ENCODE measurements at regions not wholly inside any gene's neighbourhood (a gene's known extent, or its start where the extent isn't known, plus 50 kb on each side); places are given as distances from the start of the nearest gene placed in this dataset.

DNA sequence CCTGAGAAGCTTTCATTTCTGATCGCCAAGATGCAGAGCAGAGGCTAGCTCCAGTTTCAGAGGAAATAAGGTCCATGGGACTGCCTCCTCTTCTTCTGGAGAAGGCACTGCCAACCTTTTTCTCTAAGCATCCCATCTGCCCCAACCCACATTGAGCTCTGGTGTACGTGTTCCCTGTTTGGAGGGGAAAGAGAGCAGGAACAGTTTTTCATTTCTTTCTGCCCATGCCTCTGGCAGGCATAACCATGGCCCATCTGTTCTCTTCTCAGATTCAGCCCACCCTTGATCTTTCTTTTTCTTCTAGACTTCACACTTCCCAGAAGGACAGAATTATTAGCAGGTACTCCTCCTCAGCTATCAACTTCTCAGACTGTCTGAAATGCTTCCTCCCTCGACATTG, 1110.3 kb upstream of the KLHL29 start:
- peak; percentile 28 for DNase-seq

DNA sequence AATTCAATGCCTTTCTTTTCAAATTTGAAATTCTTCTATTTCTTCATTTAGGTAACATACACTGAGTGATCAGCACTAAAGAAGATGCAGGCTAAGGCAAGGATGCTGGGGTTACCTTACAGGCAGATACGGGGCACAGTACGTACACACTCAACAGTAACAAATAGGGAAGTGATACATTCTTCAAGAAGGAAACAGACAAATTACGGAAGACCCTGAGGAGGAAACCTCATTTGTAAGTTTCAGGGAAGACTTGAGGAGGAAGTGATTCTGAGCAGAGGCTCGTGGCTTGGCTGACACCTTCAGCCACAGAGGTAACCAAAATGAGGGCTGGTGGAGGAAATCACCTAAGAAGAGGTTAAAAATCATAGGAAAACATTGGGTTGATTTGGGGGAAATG, 1108.3 kb upstream of the KLHL29 start:
- no peak for DNase-seq

DNA sequence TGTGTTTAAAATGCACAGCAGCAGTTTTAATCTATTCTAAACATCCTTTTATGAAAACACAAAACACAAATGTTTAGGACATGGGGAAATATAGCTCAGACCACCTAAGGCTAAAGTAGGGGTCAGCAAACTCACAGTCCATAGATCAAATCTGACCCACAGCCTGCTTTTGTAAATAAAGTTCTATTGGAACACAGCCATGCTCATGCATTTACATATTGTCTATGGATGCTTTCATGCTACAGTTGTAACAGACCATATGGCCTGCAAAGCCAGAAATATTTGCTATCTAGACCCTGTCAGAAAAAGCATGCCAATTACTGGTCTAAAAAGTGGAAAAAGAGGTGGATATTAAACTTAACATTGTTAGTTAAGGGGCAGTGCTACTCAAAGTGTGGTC, 1105.4 kb upstream of the KLHL29 start:
- no peak for DNase-seq

DNA sequence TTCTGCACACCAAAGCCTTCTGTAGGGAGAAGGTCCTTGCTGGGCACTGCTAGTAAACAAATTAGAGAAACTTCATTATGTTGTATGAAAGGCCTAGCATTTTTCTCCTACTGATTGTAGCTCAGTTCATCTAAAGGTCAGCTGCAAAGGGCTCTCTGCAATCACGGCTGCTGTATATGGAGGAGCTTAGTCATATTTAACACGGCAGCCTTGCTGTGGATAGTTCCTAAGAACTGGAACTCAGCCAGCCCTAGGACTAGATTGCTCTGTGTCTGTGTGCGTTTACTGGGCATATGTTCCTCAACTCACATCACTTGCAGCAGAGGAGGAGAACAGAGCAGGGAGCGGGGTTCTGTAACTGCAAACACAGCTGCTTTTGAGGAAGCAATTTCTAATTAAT, 1103.9 kb upstream of the KLHL29 start:
- DNase-seq: peak; percentile 18

DNA sequence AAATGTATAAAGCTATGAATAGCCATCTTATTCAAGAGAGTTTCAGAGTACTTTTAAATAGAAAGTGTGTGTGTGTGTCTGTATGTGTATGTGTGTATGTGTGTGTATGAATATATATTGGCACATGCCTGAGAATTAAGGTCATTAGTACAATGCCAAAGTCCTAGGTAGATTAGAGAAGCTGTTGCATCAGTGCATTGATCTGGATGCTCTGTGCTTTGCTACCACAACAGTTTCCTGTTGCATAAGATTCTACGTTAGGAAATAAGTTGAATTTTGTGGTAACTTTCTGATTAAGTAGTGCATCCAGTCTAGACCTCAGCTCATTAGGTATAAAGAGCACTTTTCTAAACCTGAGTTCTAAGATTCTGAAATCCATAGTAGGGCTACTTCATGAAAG, 1102.8 kb upstream of the KLHL29 start:
- DNase-seq: no peak

DNA sequence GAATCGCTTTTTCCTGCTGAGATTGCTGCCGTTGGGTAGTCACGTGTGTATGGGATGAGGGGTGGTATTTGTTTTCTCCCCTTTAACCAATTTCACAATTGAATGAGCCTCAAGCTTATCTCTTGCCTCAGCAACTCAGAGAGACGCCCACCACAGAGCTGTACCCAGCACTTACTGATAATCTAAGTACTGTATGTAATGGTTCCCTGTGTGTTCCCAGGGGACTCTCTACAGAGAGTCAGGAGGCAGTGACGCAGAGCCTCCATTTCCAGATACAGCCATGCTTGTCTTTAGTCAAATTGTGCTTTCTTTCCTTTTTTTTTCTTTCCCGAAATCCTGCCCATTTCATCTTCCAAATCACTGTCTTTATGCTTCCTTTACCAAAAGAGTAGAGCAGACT, 1102.1 kb upstream of the KLHL29 start:
- DNase-seq: no peak

DNA sequence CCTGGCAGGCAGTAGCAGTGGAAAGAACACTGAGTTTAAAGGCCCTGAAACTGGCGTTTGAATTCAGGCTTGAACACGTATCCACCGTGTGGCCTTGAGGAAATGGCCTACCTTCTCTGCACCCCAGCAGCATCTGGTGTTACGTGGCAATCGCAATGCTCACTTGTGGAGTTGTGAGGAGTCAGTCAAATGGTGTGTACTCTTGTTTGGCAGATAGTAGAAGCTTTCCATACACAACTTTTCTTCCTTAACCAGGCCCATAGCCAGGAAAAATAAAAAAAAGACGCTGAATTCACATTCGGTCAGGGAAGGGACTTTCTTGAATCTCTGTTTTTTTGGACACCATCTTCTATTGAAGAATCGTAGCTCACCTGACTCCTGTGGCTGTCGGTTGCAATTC, 1101.5 kb upstream of the KLHL29 start:
- DNase-seq: no peak

DNA sequence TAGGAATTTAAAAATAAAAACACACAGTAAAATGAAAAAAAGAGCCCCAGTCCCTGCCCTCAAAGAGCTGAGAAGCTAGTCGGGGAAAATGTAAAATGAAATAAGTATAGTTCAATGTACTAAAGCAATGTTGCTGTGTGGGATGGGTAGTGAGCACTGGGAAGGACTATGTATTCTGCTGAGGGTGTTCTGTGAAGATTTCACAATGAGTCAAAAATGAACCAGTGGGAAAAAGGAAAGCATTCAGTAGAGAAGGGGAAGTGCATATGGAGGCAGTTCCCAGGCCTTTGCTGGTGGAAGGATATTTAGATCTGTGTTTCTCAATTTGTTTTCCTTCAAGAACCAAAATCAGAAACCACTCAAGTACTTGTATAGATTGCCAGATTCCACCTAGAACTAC, 1094.7 kb upstream of the KLHL29 start:
- DNase-seq: no peak

DNA sequence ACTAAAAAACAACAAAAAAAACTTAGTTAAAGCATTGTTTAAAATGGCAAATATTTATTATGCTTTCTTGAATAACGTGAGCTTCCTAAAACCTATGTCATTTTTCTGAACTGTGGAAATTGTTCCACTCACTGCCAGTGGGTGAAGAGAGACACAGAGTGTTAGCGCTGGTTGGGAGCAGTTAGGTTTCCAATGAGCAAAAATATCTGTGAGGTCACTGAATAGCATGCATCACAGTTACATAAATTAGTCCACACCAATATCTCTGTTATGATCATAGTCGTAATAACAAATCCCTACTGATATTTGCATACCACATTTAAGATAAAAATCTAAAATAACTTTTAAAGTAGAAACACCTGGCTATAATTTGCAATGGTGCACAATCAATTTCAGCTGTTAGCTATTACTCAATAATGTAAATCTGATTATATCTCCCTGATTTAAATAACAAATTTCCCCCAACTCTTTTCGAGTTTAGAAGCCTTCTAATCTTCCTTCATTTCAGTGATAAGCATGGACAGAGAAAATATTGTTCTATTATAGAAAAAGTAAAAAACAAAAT, 1094.0 kb upstream of the KLHL29 start:
- no peak for DNase-seq

DNA sequence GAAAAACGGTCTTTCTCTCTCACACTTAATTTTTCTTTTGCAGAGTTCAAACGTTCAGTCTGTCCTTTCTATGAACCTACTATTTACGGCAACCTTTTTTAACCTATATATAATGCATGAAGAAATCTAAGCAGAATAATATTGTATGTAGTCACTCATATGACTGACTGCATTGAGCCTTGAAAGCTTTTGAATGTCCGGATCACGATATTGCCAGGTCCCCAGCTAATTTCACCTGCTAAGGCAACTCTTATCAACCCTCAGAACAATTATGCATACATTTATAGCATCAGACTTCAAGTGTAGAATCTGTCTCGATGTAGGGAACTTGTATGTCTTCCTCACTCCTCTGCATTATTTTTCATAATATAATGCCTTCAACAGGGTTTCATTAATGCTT, 1083.8 kb upstream of the KLHL29 start:
- no peak for DNase-seq

DNA sequence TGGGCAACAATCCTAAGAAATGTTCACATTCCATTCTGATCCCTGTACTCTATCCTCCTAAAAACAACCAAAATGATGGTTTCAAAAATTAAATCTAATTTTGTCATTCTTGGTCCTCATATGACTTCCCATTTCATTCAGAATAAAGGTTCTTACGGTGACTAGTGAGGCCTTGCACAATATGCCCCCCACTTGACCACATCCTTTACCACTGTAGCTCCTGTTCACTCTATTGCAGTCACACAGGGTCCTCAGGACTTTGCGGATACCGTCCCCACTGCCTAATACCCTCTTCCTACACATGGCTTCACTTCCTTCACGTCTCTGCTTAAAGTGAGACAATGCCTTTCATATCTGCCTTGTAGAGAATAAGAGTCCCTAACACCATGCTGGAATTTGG, 1058.7 kb upstream of the KLHL29 start:
- no peak for DNase-seq

DNA sequence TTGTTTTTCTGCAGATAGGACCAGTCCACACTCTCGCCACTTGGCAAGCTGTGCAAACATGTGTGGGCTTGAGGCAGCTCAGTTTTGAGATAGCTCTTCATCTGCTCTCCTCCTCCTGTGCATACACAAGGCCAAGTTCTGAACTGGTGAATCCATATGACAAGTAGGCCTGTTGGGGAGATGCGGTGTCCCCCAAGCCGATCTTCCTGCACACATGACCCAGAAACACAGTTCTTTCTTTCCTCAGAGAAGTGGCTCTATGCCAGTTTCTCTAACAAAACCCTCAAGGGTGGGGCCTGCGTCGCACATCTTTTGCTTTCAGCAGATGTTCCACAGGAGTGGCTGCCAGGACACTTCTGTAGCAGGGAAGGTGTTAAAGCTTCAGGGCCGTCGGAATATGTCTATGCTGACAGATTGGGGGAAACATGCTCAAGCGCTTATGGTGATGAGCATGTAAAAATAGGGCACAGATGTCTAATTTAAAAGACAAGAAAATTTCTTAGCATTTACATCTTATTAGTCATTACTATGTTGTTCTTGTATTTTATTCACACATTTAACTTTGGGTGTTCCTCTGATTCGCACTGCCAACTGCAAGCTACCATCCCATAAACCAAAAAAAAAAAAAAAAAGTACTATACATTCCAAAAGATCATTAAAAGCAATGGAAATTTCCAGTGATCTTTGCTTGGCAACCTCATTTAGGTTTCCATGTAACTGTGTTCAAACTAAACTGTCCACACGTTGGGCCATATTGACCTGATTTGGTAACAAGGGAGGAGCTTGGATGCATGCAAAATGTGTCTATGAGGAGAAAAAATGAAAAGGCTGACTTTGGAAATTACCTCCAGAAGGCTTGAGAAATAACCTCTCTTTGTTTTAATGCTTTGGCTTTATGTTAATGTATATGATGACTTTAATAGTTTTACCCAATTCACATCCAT, 1055.5 kb upstream of the KLHL29 start:
- peak; percentile 53 for DNase-seq

DNA sequence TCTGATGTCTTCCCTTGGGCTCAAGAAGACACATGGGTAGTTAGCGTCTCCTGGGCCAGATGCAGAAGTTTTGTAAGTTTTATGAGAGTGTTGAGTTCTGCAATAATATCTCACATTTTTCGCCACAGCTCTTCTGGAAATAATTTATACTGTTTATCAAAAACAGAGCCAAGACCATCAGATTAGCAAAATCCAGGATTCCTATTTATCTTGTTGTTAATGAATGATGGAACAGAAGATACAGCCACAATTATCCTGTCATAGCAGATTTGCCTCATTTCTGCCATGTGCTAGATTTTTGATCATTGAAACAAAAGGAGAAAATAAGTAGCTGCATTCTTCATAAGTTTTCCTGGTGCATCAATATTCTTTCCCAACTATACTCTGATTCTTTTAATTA, 1048.6 kb upstream of the KLHL29 start:
- DNase-seq: no peak

DNA sequence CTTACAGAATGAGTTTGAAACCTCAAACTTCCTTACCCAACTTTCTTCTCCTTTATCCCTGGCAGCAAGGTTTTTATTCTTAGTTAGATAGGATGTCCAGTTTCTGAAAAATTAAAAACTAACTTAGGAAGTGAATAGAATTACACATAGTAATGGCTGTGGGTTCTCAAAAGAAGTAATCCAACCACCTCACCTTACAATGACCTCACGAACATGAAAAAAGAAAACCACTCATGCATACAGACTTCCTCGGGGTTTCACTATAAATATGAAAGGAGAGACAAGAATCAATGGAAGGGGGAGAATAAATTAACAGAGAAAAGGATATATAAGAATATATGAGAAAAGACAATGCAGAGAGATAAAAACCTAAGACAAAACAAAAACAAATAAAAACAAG, 1044.3 kb upstream of the KLHL29 start:
- DNase-seq: no peak

DNA sequence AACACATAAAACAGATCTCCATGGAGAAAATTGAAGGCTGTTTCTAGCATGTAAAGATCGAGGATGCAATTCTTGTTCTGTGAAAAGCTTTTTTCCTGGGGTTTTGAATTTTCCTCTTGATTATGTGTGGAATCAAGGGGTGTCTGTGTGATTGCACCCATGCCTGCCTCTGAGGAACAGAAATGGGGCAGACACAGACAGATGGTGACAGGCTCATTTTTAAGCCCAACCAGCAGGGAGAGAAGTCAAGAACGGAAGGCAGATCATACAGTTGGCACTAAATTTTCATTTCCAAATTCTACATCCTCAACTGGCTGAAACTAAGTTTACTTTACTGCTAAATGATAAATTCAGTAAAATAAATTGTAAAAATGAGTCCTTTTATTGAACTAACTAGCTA, 1037.7 kb upstream of the KLHL29 start:
- no peak for DNase-seq

DNA sequence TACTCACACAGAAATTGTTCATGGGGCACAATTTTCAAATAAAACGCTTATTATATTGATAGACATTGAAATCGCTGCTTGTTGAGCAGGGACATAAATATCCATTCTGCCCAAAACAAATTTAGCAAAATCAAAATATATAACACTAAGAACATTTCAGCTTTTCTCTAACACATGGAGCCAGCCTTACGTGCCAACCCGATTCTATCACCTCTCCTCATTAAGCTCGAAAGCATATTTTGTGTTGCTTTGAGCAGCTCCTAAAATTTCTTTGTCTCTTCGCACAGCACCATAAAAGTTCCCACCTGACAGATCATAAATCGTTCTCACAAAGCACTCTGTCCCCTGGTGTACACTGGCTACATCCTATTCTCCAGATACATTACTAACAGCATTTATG, 1034.4 kb upstream of the KLHL29 start:
- no peak for DNase-seq

DNA sequence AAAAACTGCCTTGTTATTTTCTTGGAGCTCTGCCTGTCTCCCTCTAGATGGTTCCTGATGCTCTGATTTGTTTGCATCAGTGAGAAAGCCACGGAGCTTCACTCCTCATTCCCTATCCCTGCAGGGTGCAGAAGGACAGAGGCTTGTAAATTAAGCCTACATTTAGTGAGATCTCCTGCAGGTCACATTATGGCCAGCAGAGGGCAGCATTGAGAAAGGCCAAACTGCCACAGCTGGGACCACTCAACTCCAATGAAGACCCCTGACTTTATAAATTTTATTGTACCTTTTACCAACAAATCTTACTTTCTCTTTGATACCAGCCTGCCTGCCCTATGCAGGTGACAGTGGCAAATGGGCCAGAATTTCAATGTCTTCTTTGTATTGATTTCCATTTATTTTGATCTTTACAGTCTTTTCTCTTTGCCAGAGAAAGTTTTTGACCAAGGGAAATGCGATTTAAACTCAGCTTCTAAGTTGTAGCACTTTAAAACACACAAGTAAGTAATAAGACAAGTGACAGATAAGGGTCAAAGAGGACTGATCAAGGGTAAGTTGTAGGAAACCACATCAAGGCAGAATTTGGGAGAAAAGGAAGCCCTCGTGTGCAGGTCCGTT, 1029.1 kb upstream of the KLHL29 start:
- DNase-seq: peak; percentile 25

DNA sequence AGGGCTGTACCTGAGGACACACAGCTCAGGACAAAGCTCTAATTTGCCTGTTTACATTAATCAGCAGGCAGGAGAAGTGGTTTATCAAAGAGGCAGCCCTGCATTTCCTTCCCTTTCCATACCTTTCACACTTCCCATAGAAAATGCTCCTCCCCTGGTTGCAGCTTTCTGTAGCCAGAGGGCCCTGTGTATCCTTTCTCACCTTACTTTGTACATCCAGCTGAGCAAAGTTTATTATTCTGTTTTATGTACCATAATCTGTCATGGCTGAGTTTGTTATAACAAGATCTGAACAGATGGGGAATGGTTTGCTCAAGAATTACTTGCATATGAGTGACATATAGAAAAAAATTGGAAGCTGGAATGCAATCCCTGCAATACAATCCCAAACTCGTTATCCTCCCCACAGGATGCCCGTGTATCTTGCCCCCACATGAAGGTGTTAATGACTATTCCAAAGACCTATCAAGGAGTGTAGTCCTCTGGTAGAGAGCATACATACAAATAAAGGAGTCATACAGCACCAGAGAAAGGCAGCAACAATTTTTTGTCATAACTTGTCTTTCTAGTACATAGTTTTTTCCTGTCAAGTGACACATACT, 1025.8 kb upstream of the KLHL29 start:
- DNase-seq: no peak

DNA sequence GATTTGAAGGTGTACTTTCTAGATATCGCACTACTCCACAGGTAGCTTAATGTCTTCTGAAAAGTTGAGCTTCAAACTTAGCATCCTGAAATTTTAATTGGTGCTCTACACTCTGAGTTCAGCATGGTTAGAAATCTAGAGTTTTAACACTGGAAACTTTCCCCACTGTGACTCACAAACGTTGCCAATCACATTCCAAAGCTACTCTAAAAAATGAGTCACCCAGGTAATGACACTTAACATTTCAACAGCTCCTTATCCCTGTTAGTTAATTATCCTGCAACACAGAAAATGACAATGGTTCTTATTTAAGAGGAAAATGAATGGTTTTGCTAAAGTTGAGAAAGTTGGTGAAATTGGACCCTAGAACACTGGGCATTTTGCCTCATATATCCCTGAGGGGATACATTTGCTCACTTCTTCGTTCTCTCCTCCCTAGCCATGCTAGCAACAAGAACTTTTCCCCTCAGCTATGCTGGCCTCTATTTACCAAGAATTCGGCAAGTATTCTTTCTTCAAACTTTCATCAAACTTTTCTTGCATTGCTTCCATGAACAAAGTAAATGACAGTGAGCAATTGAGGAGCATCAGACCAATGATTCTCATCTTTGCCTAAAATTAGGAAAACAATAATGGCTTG, 1024.1 kb upstream of the KLHL29 start:
- DNase-seq: no peak

DNA sequence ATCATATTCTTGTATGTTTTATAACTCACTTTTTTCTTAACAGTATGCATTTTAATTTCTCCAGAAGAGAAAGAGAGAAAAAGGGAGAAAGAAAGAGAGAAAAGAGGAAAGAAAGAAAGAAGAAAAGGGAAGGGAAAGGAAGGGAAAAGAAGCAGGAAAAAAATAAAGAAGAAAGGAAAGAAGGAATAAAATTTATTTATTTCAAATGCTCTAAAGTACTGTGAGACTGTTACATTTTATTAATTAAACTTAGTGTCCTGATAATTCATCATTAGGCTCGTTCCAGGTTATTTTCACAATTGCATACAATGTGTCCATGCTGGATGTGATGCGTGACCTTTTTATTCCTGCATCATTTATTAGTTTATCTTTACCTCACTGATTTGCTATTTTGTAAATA, 1023.4 kb upstream of the KLHL29 start:
- no peak for DNase-seq

DNA sequence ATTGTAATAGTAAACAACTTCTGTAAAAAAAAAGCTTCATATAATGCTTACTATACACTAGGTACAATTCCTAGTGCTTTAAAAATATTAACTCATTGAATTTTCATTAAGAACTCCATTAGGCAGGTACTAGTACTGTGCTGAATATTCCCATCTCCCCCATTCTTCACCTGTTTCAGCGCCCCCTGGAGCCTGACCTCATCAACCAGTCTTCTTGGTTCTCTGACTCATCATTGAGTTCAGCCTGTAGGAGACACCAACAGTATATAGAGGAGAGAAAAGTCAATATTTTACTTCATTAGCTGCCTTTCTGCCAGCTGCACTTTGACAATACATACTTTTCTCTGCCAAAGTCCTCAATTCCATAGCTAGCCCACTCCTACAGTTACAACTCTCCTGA, 1009.9 kb upstream of the KLHL29 start:
- no peak for DNase-seq

DNA sequence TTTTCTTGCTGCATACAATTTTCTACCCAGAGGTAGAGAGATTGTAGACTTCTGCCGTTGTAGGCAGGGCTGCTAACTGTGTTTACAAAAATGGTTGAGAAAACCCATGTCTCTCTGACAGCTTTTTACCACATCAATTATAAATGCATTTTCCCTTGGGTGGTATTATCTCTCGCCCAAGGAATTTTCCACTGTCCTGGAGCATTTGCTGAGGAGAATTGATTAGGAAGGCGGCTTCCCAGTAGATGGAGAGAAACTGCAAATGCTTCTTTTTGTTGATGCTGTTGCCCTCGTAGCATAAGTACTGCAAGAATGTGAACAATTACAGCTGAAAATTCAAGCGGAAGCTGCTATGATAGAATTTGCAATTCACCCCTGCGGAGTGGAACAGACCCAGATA, 1007.7 kb upstream of the KLHL29 start:
- DNase-seq: no peak
